Vagina (tissue), 2 donors: ENCODE measurements at regions not wholly inside any gene's neighbourhood (a gene's known extent, or its start where the extent isn't known, plus 50 kb on each side); places are given as distances from the start of the nearest gene placed in this dataset.

ENCODE experiments used
- POLR2A ChIP-seq, 2 donors: fragments of 450-650 bp; IDR thresholded peaks; one replicate each; pipeline ENCODE4 v1.6.1; 2017; ENCODE audit warnings: antibody characterized with exemption in 2 of 2, mild to moderate bottlenecking in 2 of 2, moderate library complexity in 2 of 2
- TF ChIP-seq, protein P1 (sequence below), 3 experiments: fragments of 450-650 bp in 2 of 3; fragments of 200-600 bp in 1 of 3; sonication (generic) in 1 of 3; IDR thresholded peaks; one replicate each; pipeline ENCODE4 v1.5.1; 2017 to 2019; ENCODE audit warnings: antibody characterized with exemption in 3 of 3, mild to moderate bottlenecking in 2 of 3, moderate library complexity in 2 of 3

DNA sequence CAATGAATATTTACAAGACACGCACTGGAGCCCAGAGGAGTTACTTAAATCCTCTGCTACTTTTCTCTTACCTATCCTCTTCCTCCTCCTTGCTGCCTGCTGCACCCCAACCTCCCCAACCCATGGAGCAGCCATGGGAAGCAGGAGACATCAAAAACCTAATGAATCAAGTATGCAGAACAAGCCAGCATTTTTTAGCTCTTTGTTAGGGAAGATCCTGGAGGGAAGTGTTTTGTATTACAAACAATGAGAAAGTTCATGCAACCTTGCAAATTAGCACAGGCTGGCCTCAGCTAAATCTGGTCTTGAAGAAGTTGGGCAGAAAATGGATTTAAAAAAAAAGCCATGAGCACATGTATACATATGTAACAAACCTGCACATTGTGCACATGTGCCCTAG lies 498.8 kb downstream of the KIF4B start:
- TF ChIP-seq POLR2A (IDR thresholded peaks at IDR 0.05): no peak
- TF ChIP-seq, protein P1, sequence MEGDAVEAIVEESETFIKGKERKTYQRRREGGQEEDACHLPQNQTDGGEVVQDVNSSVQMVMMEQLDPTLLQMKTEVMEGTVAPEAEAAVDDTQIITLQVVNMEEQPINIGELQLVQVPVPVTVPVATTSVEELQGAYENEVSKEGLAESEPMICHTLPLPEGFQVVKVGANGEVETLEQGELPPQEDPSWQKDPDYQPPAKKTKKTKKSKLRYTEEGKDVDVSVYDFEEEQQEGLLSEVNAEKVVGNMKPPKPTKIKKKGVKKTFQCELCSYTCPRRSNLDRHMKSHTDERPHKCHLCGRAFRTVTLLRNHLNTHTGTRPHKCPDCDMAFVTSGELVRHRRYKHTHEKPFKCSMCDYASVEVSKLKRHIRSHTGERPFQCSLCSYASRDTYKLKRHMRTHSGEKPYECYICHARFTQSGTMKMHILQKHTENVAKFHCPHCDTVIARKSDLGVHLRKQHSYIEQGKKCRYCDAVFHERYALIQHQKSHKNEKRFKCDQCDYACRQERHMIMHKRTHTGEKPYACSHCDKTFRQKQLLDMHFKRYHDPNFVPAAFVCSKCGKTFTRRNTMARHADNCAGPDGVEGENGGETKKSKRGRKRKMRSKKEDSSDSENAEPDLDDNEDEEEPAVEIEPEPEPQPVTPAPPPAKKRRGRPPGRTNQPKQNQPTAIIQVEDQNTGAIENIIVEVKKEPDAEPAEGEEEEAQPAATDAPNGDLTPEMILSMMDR (IDR thresholded peaks at IDR 0.05): no peak
